ENCODE measurements at regions not wholly inside any gene's neighbourhood (a gene's known extent, or its start where the extent isn't known, plus 50 kb on each side); places are given as distances from the start of the nearest gene placed in this dataset.

GRCh38 chr4:129422277-129422676 is 326.3 kb downstream of the C4orf33 start:
- DNase-seq: no peak

GRCh38 chr4:129428454-129428853 is 332.5 kb downstream of the C4orf33 start:
- DNase-seq: no peak

GRCh38 chr4:129429581-129430320 is 333.8 kb downstream of the C4orf33 start:
- no peak for DNase-seq

GRCh38 chr4:129437347-129437746 is 341.4 kb downstream of the C4orf33 start:
- no peak for DNase-seq

GRCh38 chr4:129438456-129438981 is 342.6 kb downstream of the C4orf33 start:
- DNase-seq: no peak

- DNase-seq: no peak
Observed at GRCh38 chr4:129446074-129446473, 350.1 kb downstream of the C4orf33 start.

- no peak for DNase-seq
Observed at GRCh38 chr4:129453524-129454200, 357.7 kb downstream of the C4orf33 start.

GRCh38 chr4:129455482-129455881 is 359.5 kb downstream of the C4orf33 start:
- DNase-seq: no peak

- no peak for DNase-seq
Observed at GRCh38 chr4:129468624-129469023, 372.7 kb downstream of the C4orf33 start.

- no peak for DNase-seq
Observed at GRCh38 chr4:129474698-129475097, 378.7 kb downstream of the C4orf33 start.

GRCh38 chr4:129481107-129481506 is 385.2 kb downstream of the C4orf33 start:
- DNase-seq: no peak

GRCh38 chr4:129488427-129488826 is 392.5 kb downstream of the C4orf33 start:
- no peak for DNase-seq

GRCh38 chr4:129490516-129490915 is 394.6 kb downstream of the C4orf33 start:
- DNase-seq: no peak

GRCh38 chr4:129498626-129499025 is 402.7 kb downstream of the C4orf33 start:
- no peak for DNase-seq

- no peak for DNase-seq
Observed at GRCh38 chr4:129514852-129515251, 418.9 kb downstream of the C4orf33 start.

GRCh38 chr4:129515356-129515755 is 419.4 kb downstream of the C4orf33 start:
- DNase-seq: no peak

GRCh38 chr4:129526812-129527211 is 430.9 kb downstream of the C4orf33 start:
- DNase-seq: peak; percentile 19

GRCh38 chr4:129531253-129531652 is 435.3 kb downstream of the C4orf33 start:
- no peak for DNase-seq

GRCh38 chr4:129532573-129532972 is 436.6 kb downstream of the C4orf33 start:
- DNase-seq: no peak

GRCh38 chr4:129543299-129543698 is 447.3 kb downstream of the C4orf33 start:
- DNase-seq: no peak

- no peak for DNase-seq
Observed at GRCh38 chr4:129545599-129546278, 449.8 kb downstream of the C4orf33 start.

GRCh38 chr4:129546531-129546930 is 450.6 kb downstream of the C4orf33 start:
- DNase-seq: no peak

- no peak for DNase-seq
Observed at GRCh38 chr4:129550281-129550785, 454.4 kb downstream of the C4orf33 start.

GRCh38 chr4:129561280-129561679 is 465.3 kb downstream of the C4orf33 start:
- DNase-seq: no peak

Data from NCI-H526 treated with DMSO at 0.1 percent for 48 hours (cell line).